K562 (cell line): ENCODE measurements at regions not wholly inside any gene's neighbourhood (a gene's known extent, or its start where the extent isn't known, plus 50 kb on each side); places are given as distances from the start of the nearest gene placed in this dataset.
A peak's percentile ranks its signal among the peaks of the same experiment; 100 is the strongest.

Experiments
- FIP1L1 ChIP-seq: fragments of 200-400 bp; formaldehyde crosslinking; IDR thresholded peaks from 2 replicates; pipeline ENCODE4 v1.6.1; 2018; ENCODE audit warnings: mild to moderate bottlenecking, low read depth, low read length; ENCODE audit not compliant: poor library complexity, severe bottlenecking
- ILK ChIP-seq: fragments of 450-650 bp; IDR thresholded peaks from 2 replicates; pipeline ENCODE4 v1.6.1; 2016; ENCODE audit warnings: missing genetic modification characterization, low read depth, mild to moderate bottlenecking, missing compliant biosample characterization, moderate library complexity, borderline replicate concordance
- KAT8 ChIP-seq: fragments of 450-650 bp; IDR thresholded peaks from 2 replicates; pipeline ENCODE4 v1.6.1; 2016; ENCODE audit warnings: low read depth, mild to moderate bottlenecking
- MITF ChIP-seq: IDR thresholded peaks from 2 replicates; pipeline ENCODE4 v1.6.1; 2014; ENCODE audit warnings: antibody characterized with exemption
- RREB1 ChIP-seq: fragments of 250-450 bp; sonication (Bioruptor Pico); IDR thresholded peaks from 2 replicates; pipeline ENCODE4 v1.4.0; 2020
- STAT5A ChIP-seq: IDR thresholded peaks from 2 replicates; pipeline ENCODE4 v1.6.1; 2012; ENCODE audit warnings: low read length, inconsistent platforms, borderline replicate concordance
- THAP7 ChIP-seq: fragments of 250-450 bp; sonication (Bioruptor Pico); IDR thresholded peaks from 2 replicates; pipeline ENCODE4 v1.5.0; 2021
- ZBTB34 ChIP-seq: fragments of 250-450 bp; sonication (Bioruptor Pico); IDR thresholded peaks from 2 replicates; pipeline ENCODE4 v1.8.0; 2021; ENCODE audit warnings: mild to moderate bottlenecking, moderate library complexity
- ZNF384 ChIP-seq: IDR thresholded peaks from 2 replicates; pipeline ENCODE4 v1.6.1; 2012; ENCODE audit warnings: low read depth, low read length, improper control_type of control experiment
- ZNF408 ChIP-seq: fragments of 250-450 bp; sonication (Bioruptor Pico); IDR thresholded peaks from 2 replicates; pipeline ENCODE4 v1.4.0; 2020; ENCODE audit warnings: low read depth, mild to moderate bottlenecking, moderate library complexity
- ZNF518B ChIP-seq: fragments of 250-450 bp; sonication (Bioruptor Pico); IDR thresholded peaks from 2 replicates; pipeline ENCODE4 v1.5.0; 2021; ENCODE audit warnings: mild to moderate bottlenecking, moderate library complexity
- ZNF740 ChIP-seq, 3 experiments: fragments of 200-800 bp in 1 of 3; sonication (Bioruptor generic) in 1 of 3; sonication (generic) in 1 of 3; formaldehyde crosslinking in 1 of 3; IDR thresholded peaks; 2 replicates each; pipeline versions ENCODE4 v1.6.1 to v1.8.0; 2016 to 2022; ENCODE audit warnings: mild to moderate bottlenecking in 2 of 3, missing compliant biosample characterization in 2 of 3, missing genetic modification characterization in 2 of 3, missing genetic modification reagents in 1 of 3

- TF ChIP-seq RREB1 (CRISPR knock-in tag) (no peak), ILK (tag) (no peak), ZNF384 (no peak; the same call in 1 of the 2 replicates), ZNF408 (CRISPR knock-in tag) (no peak), ZNF740 (CRISPR knock-in tag; IDR thresholded peaks at IDR 0.05) (0 out of 2 replicates have a peak, but pooled peaks have one; percentile 64), ZNF740 (tag; IDR thresholded peaks at IDR 0.05) (no peak), STAT5A (no peak), ZBTB34 (CRISPR knock-in tag) (no peak), KAT8 (no peak), FIP1L1 (no peak), ZNF518B (CRISPR knock-in tag) (no peak), THAP7 (no peak), MITF (no peak)
These were observed 204.1 kb upstream of the CIBAR2 start (continued) for GRCh38 chr16:85316321-85316919.
